ENCODE measurements at regions not wholly inside any gene's neighbourhood (a gene's known extent, or its start where the extent isn't known, plus 50 kb on each side); places are given as distances from the start of the nearest gene placed in this dataset.

DNA sequence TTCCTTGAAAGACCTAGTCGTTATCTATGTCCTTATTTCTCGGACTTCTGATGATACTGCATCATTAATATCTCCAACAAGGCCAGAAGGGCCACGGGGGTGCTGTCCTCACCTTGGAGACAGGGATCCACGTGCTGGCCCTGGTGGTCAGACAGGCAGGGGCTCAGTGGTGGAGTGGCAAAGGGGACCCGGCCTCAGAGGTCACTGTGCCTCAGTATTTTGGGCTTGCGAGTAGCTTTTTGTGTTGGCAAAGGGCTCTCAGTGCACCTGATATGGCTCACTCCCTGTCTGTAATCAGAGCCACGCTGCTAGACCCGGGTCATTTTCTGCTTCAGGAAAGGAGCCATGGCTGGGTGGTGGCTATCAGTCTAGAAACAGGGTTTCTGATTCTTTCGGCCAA is 135.1 kb downstream of the GADD45G start (continued):
- TF ChIP-seq, protein P1, sequence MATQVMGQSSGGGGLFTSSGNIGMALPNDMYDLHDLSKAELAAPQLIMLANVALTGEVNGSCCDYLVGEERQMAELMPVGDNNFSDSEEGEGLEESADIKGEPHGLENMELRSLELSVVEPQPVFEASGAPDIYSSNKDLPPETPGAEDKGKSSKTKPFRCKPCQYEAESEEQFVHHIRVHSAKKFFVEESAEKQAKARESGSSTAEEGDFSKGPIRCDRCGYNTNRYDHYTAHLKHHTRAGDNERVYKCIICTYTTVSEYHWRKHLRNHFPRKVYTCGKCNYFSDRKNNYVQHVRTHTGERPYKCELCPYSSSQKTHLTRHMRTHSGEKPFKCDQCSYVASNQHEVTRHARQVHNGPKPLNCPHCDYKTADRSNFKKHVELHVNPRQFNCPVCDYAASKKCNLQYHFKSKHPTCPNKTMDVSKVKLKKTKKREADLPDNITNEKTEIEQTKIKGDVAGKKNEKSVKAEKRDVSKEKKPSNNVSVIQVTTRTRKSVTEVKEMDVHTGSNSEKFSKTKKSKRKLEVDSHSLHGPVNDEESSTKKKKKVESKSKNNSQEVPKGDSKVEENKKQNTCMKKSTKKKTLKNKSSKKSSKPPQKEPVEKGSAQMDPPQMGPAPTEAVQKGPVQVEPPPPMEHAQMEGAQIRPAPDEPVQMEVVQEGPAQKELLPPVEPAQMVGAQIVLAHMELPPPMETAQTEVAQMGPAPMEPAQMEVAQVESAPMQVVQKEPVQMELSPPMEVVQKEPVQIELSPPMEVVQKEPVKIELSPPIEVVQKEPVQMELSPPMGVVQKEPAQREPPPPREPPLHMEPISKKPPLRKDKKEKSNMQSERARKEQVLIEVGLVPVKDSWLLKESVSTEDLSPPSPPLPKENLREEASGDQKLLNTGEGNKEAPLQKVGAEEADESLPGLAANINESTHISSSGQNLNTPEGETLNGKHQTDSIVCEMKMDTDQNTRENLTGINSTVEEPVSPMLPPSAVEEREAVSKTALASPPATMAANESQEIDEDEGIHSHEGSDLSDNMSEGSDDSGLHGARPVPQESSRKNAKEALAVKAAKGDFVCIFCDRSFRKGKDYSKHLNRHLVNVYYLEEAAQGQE (IDR thresholded peaks at IDR 0.05; ENCODE audit: unreplicated experiment): no peak
- TF ChIP-seq ZNF331 (CRISPR knock-in tag; IDR thresholded peaks at IDR 0.05; ENCODE audit: low read depth): no peak
- TF ChIP-seq CREB1 (CRISPR knock-in tag; IDR thresholded peaks at IDR 0.05; ENCODE audit: low read depth): no peak
- TF ChIP-seq POLR2AphosphoS5 (IDR thresholded peaks at IDR 0.05; ENCODE audit: low read depth): no peak
- TF ChIP-seq, protein P2, sequence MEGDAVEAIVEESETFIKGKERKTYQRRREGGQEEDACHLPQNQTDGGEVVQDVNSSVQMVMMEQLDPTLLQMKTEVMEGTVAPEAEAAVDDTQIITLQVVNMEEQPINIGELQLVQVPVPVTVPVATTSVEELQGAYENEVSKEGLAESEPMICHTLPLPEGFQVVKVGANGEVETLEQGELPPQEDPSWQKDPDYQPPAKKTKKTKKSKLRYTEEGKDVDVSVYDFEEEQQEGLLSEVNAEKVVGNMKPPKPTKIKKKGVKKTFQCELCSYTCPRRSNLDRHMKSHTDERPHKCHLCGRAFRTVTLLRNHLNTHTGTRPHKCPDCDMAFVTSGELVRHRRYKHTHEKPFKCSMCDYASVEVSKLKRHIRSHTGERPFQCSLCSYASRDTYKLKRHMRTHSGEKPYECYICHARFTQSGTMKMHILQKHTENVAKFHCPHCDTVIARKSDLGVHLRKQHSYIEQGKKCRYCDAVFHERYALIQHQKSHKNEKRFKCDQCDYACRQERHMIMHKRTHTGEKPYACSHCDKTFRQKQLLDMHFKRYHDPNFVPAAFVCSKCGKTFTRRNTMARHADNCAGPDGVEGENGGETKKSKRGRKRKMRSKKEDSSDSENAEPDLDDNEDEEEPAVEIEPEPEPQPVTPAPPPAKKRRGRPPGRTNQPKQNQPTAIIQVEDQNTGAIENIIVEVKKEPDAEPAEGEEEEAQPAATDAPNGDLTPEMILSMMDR (conservative IDR thresholded peaks at IDR 0.05; ENCODE audit: low read depth in 2 of 2): no peak
- no peak for TF ChIP-seq EZH2 (IDR thresholded peaks at IDR 0.05; ENCODE audit: low read depth, unreplicated experiment)
- TF ChIP-seq STAT1 (IDR thresholded peaks at IDR 0.05; ENCODE audit: unreplicated experiment): no peak
- no peak for TF ChIP-seq NANOG (IDR thresholded peaks at IDR 0.05; ENCODE audit: borderline replicate concordance)

DNA sequence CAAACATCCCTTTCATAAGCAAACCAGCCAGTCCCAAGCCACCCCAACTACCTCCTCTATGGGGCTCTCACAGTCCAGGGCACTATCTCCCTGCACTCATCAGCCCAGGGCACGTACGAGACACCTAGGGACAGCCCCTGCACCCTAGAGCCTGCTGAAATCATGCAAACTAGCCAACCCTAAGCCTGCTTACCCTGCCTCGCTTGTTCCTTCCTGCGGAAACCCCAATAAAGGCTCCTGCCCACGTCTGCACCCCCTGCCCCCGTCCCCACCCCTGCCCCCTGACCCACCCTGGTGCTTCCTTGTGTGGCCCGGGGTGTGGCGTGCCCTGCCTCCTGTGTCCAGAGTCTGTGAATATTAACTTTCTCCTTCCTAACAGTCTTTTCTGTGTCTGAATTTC is 135.9 kb downstream of the GADD45G start:
- Histone ChIP-seq H3K4me3 (no peak overlapping the region), H2AFZ (no peak overlapping the region), H3K4me1 (ENCODE audit: insufficient read depth) (no peaks in the 10 kb centered on the region), H4K20me1 (replicated peaks; ENCODE audit: insufficient read depth) (no peaks in the 10 kb centered on the region), H3K36me3 (ENCODE audit: insufficient read depth) (no peaks in the 10 kb centered on the region), H3K27ac (ENCODE audit: low read depth) (no peak overlapping the region), H3K27me3 (ENCODE audit: insufficient read depth) (no peaks in the 10 kb centered on the region), H3K4me2 (no peak overlapping the region), H3K79me2 (replicated peaks; ENCODE audit: insufficient read depth) (no peaks in the 10 kb centered on the region), H3F3A (replicated peaks; ENCODE audit: low read depth) (no peaks in the 10 kb centered on the region), H3K9me2 (ENCODE audit: insufficient read depth) (no peaks in the 10 kb centered on the region)
- H3K9me3 Mint-ChIP-seq: no peaks in the 10 kb centered on the region
- no peak for ATAC-seq
- no peak overlapping the region for H3K4me3 Mint-ChIP-seq
- no peaks in the 10 kb centered on the region for H3K36me3 Mint-ChIP-seq (ENCODE audit: low read depth)
- H3K27ac Mint-ChIP-seq: no peak overlapping the region
- no peaks in the 10 kb centered on the region for H3K27me3 Mint-ChIP-seq (ENCODE audit: insufficient read depth, low read depth, poor library complexity)
- peaks cover 21% of the 10 kb centered on the region for H3K4me1 Mint-ChIP-seq
- DNase-seq (ENCODE audit: low spot score): no peak
- TF ChIP-seq, protein P2 (conservative IDR thresholded peaks at IDR 0.05; ENCODE audit: low read depth in 2 of 2): no peak
- no peak for TF ChIP-seq EZH2 (IDR thresholded peaks at IDR 0.05; ENCODE audit: low read depth, unreplicated experiment)
- no peak for TF ChIP-seq EZH2phosphoT487 (IDR thresholded peaks at IDR 0.05; ENCODE audit: unreplicated experiment)
- no peak for TF ChIP-seq JUNB (IDR thresholded peaks at IDR 0.05; ENCODE audit: unreplicated experiment)
- no peak for TF ChIP-seq ZNF331 (CRISPR knock-in tag; IDR thresholded peaks at IDR 0.05; ENCODE audit: low read depth)
- TF ChIP-seq, protein P3, sequence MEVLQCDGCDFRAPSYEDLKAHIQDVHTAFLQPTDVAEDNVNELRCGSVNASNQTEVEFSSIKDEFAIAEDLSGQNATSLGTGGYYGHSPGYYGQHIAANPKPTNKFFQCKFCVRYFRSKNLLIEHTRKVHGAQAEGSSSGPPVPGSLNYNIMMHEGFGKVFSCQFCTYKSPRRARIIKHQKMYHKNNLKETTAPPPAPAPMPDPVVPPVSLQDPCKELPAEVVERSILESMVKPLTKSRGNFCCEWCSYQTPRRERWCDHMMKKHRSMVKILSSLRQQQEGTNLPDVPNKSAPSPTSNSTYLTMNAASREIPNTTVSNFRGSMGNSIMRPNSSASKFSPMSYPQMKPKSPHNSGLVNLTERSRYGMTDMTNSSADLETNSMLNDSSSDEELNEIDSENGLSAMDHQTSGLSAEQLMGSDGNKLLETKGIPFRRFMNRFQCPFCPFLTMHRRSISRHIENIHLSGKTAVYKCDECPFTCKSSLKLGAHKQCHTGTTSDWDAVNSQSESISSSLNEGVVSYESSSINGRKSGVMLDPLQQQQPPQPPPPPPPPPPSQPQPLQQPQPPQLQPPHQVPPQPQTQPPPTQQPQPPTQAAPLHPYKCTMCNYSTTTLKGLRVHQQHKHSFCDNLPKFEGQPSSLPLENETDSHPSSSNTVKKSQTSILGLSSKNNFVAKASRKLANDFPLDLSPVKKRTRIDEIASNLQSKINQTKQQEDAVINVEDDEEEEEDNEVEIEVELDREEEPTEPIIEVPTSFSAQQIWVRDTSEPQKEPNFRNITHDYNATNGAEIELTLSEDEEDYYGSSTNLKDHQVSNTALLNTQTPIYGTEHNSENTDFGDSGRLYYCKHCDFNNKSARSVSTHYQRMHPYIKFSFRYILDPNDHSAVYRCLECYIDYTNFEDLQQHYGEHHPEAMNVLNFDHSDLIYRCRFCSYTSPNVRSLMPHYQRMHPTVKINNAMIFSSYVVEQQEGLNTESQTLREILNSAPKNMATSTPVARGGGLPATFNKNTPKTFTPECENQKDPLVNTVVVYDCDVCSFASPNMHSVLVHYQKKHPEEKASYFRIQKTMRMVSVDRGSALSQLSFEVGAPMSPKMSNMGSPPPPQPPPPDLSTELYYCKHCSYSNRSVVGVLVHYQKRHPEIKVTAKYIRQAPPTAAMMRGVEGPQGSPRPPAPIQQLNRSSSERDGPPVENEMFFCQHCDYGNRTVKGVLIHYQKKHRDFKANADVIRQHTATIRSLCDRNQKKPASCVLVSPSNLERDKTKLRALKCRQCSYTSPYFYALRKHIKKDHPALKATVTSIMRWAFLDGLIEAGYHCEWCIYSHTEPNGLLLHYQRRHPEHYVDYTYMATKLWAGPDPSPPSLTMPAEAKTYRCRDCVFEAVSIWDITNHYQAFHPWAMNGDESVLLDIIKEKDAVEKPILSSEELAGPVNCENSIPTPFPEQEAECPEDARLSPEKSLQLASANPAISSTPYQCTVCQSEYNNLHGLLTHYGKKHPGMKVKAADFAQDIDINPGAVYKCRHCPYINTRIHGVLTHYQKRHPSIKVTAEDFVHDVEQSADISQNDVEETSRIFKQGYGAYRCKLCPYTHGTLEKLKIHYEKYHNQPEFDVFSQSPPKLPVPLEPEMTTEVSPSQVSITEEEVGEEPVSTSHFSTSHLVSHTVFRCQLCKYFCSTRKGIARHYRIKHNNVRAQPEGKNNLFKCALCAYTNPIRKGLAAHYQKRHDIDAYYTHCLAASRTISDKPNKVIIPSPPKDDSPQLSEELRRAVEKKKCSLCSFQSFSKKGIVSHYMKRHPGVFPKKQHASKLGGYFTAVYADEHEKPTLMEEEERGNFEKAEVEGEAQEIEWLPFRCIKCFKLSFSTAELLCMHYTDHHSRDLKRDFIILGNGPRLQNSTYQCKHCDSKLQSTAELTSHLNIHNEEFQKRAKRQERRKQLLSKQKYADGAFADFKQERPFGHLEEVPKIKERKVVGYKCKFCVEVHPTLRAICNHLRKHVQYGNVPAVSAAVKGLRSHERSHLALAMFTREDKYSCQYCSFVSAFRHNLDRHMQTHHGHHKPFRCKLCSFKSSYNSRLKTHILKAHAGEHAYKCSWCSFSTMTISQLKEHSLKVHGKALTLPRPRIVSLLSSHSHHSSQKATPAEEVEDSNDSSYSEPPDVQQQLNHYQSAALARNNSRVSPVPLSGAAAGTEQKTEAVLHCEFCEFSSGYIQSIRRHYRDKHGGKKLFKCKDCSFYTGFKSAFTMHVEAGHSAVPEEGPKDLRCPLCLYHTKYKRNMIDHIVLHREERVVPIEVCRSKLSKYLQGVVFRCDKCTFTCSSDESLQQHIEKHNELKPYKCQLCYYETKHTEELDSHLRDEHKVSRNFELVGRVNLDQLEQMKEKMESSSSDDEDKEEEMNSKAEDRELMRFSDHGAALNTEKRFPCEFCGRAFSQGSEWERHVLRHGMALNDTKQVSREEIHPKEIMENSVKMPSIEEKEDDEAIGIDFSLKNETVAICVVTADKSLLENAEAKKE (CRISPR knock-in tag; IDR thresholded peaks at IDR 0.05): no peak
- no peak for TF ChIP-seq ZNF114 (CRISPR knock-in tag; IDR thresholded peaks at IDR 0.05)

Data from GM23338 (cell line).